ENCODE measurements at regions not wholly inside any gene's neighbourhood (a gene's known extent, or its start where the extent isn't known, plus 50 kb on each side); places are given as distances from the start of the nearest gene placed in this dataset.

GRCh38 chr7:124412531-124412930, 353.1 kb downstream of the GPR37 start:
- Mint-ChIP-seq H3K27ac (no peak overlapping the region), H3K4me1 (ENCODE audit: low read depth) (no peaks in the 10 kb centered on the region), H3K4me3 (no peak overlapping the region), H3K36me3 (ENCODE audit: low read depth) (no peaks in the 10 kb centered on the region), H3K27me3 (no peaks in the 10 kb centered on the region), H3K9me3 (no peaks in the 10 kb centered on the region)
- DNase-seq (no peak), ATAC-seq (no peak)
- no peak for TF ChIP-seq CTCF (IDR thresholded peaks at IDR 0.05)
- intact Hi-C loops (cut with micrococcal nuclease), result no loop called here
- CTCF ChIA-PET, result no interaction called here
- POLR2A ChIA-PET, result no interaction called here

GRCh38 chr7:124411796-124412195, 353.8 kb downstream of the GPR37 start:
- Mint-ChIP-seq H3K4me3 (no peak overlapping the region), H3K9me3 (no peaks in the 10 kb centered on the region), H3K27ac (no peak overlapping the region), H3K36me3 (ENCODE audit: low read depth) (no peaks in the 10 kb centered on the region), H3K4me1 (ENCODE audit: low read depth) (no peaks in the 10 kb centered on the region), H3K27me3 (no peaks in the 10 kb centered on the region)
- ATAC-seq (no peak), DNase-seq (no peak)
- CTCF ChIA-PET, result no interaction called here
- TF ChIP-seq CTCF (IDR thresholded peaks at IDR 0.05), result no peak
- intact Hi-C loops (cut with micrococcal nuclease), result no loop called here
- POLR2A ChIA-PET, result no interaction called here

DNA sequence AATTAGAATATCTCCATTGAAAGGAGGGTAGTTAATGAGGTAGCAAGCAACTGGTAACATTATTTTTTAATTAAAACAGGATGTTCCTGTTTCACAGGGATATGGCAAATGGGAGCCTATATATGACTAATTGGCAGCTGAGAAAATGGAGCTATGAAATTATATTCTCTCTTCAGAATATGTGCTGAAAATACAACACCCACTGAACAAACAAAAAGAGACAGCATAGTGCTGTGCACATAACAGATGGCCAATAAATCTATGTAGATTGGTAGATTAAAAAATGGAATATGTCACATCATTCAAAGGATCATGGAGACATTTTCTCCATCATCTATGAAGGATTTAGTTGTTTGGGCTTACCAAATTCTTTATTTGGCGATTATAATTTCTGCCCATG, 362.0 kb downstream of the GPR37 start:
- TF ChIP-seq CTCF (IDR thresholded peaks at IDR 0.05), result no peak
- intact Hi-C loops (cut with micrococcal nuclease), result no loop called here
- POLR2A ChIA-PET, result no interaction called here
- Mint-ChIP-seq H3K4me3 (no peak overlapping the region), H3K27ac (no peak overlapping the region), H3K9me3 (peaks cover 2% of the 10 kb centered on the region), H3K4me1 (ENCODE audit: low read depth) (no peaks in the 10 kb centered on the region), H3K27me3 (no peaks in the 10 kb centered on the region), H3K36me3 (ENCODE audit: low read depth) (no peaks in the 10 kb centered on the region)
- DNase-seq (no peak), ATAC-seq (no peak)
- CTCF ChIA-PET, result no interaction called here

- DNase-seq, result no peak
- Mint-ChIP-seq H3K4me1 (ENCODE audit: low read depth) (no peaks in the 10 kb centered on the region), H3K27ac (no peak overlapping the region), H3K36me3 (ENCODE audit: low read depth) (no peaks in the 10 kb centered on the region), H3K4me3 (no peak overlapping the region), H3K27me3 (no peaks in the 10 kb centered on the region), H3K9me3 (peaks cover 2% of the 10 kb centered on the region)
- no peak for ATAC-seq
- TF ChIP-seq CTCF (IDR thresholded peaks at IDR 0.05), result no peak
- POLR2A ChIA-PET, result no interaction called here
- CTCF ChIA-PET, result no interaction called here
- intact Hi-C loops (cut with micrococcal nuclease), result no loop called here
These were observed 362.5 kb downstream of the GPR37 start for GRCh38 chr7:124403112-124403511.

- ChIA-PET CTCF (no interaction called here), POLR2A (interaction anchor here (0.5 kb wide), 1 partner anchor 1259 kb away, joined by 3 read pairs; no protein-coding TSS in a partner anchor)
- TF ChIP-seq CTCF (IDR thresholded peaks at IDR 0.05), result no peak
- Mint-ChIP-seq H3K27me3 (no peaks in the 10 kb centered on the region), H3K4me1 (ENCODE audit: low read depth) (no peaks in the 10 kb centered on the region), H3K9me3 (peaks cover 5% of the 10 kb centered on the region), H3K27ac (no peak overlapping the region), H3K4me3 (no peak overlapping the region), H3K36me3 (ENCODE audit: low read depth) (no peaks in the 10 kb centered on the region)
- intact Hi-C loops (cut with micrococcal nuclease), result no loop called here
- DNase-seq (no peak), ATAC-seq (no peak)
These were observed 365.7 kb downstream of the GPR37 start for GRCh38 chr7:124399941-124400340.

Measured in activated CD8-positive, alpha-beta T cell treated with anti-CD3 and anti-CD28 coated beads for 36 hours (primary cell).